NT2/D1 (cell line): ENCODE measurements at regions not wholly inside any gene's neighbourhood (a gene's known extent, or its start where the extent isn't known, plus 50 kb on each side); places are given as distances from the start of the nearest gene placed in this dataset.

Experiments used
- DNase-seq: peaks from one replicate; pipeline ENCODE4 v3.0.0-alpha.2; 2011; ENCODE audit warnings: low read depth, low spot score
- H3K27me3 ChIP-seq: 2 replicates; pipeline ENCODE4 v1.6.0; 2011; ENCODE audit warnings: mild to moderate bottlenecking; ENCODE audit not compliant: insufficient read length, insufficient read depth
- H3K36me3 ChIP-seq: 2 replicates; pipeline ENCODE4 v1.6.1; 2011; ENCODE audit warnings: mild to moderate bottlenecking, low read length, mixed read lengths; ENCODE audit not compliant: insufficient read depth, insufficient read length
- H3K4me1 ChIP-seq: 2 replicates; pipeline ENCODE4 v1.5.1; 2011; ENCODE audit not compliant: insufficient read depth, insufficient read length
- H3K4me3 ChIP-seq: 2 replicates; pipeline ENCODE4 v1.5.1; 2011; ENCODE audit warnings: low read depth; ENCODE audit not compliant: insufficient read length
- H3K9ac ChIP-seq: 2 replicates; pipeline ENCODE4 v1.6.0; 2011; ENCODE audit warnings: low read depth; ENCODE audit not compliant: insufficient read length
- H3K9me3 ChIP-seq: 2 replicates; pipeline ENCODE4 v1.5.1; 2011; ENCODE audit warnings: mild to moderate bottlenecking, low read length; ENCODE audit not compliant: insufficient read depth
- SUZ12 ChIP-seq: IDR thresholded peaks from 2 replicates; pipeline ENCODE4 v1.6.1; 2011; ENCODE audit not compliant: insufficient read length, insufficient read depth; ENCODE audit errors: extremely low read depth
- YY1 ChIP-seq: IDR thresholded peaks from 2 replicates; pipeline ENCODE4 v1.6.1; 2011; ENCODE audit not compliant: insufficient read length, insufficient read depth
- ZNF274 ChIP-seq: IDR thresholded peaks from 2 replicates; pipeline ENCODE4 v1.6.1; 2011; ENCODE audit warnings: mild to moderate bottlenecking, low read depth, low read length

DNA sequence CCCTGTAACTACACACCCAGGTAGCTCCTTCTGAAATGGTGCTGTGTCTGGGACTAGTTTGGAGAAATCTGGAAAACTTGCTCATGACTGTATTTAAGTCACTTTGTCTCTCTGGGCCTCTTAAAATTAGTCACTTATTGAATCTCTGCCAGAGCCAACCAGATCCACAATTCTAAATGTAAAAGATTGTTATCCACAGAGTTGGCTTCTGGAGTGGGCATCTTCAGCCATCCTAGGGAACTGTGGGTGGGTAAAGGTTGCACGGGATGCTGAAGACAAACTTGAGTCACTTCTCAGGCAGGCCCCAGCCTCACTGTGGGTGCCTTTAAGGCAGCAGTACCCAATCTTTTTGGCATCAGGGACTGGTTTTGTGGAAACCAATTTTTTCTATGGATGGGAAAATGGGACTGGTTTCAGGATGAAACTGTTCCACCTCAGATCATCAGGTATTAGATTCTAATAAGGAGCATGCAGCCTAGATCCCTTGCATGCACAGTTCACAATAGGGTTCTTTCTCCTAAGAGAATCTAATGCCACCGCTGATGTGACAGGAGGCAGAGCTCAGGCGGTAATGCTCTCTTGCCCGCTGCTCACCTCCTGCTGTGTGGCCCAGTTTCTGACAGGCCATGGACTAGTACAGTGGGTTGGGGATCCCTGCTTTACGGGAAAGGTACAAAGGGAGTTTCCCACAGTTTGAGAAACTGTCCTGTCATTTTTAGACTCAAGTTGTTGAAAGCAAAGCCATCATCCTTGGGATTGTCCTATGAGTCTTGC, 98.3 kb upstream of the SPRED2 start:
- Histone ChIP-seq H3K36me3 (no peaks in the 10 kb centered on the region), H3K9ac (no peak overlapping the region), H3K9me3 (no peaks in the 10 kb centered on the region), H3K4me3 (no peak overlapping the region), H3K4me1 (no peaks in the 10 kb centered on the region), H3K27me3 (no peaks in the 10 kb centered on the region)
- no peak for TF ChIP-seq YY1
- no peak for DNase-seq

DNA sequence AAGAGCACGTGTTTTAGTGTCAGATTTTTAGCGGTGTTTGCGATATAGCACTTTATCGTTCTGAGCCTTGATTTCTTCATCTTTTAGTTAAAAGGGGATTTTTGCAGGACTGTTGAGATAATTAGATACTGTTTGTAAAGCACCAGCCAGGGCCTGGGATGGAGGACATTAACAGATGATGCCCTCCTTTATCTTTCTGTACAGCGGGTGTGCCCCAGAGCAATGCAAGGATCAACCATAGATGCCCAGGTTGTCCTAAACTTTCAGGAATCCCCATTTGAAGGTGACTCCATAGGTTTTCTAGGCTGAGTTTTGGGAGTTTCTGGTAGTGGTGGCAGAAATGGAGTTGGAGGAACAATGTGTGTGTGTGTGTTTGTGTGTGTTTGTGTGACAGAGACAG, 97.0 kb upstream of the SPRED2 start:
- no peaks in the 10 kb centered on the region for H3K4me1 ChIP-seq
- H3K27me3 ChIP-seq: no peaks in the 10 kb centered on the region

DNA sequence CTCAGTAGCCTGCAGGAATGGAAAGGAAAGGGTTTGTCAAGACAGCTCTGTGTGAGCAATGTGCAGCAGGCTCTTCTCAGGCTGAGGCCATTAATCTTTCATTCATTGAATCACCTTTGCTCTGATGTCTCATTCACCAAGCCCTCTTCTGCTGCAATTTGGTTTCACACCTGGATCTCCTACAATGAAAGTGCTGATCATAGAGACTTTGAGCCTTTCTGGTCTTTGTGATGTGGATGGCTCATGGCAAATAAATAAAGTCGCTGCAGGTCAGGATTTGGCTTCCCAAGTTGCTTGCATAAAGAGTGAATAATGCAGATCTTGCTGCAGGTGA, 95.8 kb upstream of the SPRED2 start:
- Histone ChIP-seq H3K9me3 (no peaks in the 10 kb centered on the region), H3K4me3 (no peak overlapping the region), H3K4me1 (no peaks in the 10 kb centered on the region), H3K27me3 (no peaks in the 10 kb centered on the region), H3K9ac (no peak overlapping the region), H3K36me3 (no peaks in the 10 kb centered on the region)
- no peak for TF ChIP-seq SUZ12
- TF ChIP-seq YY1: no peak
- TF ChIP-seq ZNF274: no peak
- no peak for DNase-seq

More for the DNA sequence above, 97.0 kb upstream of the SPRED2 start:
- TF ChIP-seq YY1: no peak
- no peak for TF ChIP-seq SUZ12
- no peak for TF ChIP-seq ZNF274
- H3K9ac ChIP-seq: no peak overlapping the region
- H3K36me3 ChIP-seq: no peaks in the 10 kb centered on the region
- no peak for DNase-seq
- H3K4me3 ChIP-seq: no peak overlapping the region
- H3K9me3 ChIP-seq: no peaks in the 10 kb centered on the region

DNA sequence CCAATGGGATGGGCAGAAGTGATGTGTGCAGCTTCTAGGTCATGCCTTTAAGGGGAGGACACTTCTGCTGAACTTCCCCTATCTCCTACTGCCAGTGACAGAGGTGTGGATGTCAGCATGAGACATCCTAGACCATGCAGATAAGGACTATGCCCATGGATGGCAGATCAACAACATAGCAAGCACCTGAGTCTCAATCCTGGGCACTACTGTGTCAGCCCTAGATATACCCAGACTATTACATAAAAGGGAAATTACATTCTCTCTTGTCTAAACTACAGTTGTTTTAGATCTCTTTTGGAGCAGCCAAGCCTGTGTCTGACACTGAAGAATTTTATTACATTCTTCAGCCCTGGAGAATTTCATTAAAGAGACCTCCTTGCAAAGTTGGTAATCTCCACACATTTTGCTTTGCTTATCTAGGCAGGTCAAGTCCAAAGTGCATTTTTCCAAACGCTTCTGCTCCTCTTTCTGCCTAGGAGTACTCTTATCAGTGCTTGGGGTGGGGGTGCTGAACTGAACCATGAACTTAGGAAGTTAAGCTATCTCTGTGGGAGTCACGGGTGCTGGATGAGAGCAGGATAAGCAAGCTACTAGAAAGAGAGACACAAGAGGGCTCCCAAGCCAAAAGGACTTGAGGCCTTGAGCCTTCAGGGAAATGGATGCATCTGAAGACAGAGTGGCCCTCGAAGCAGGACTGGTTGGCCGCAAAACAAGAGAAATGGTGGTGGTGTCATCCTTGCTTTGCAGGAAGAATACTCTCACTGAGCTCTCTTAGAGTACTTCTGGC, 95.2 kb upstream of the SPRED2 start:
- Histone ChIP-seq H3K9ac (no peak overlapping the region), H3K27me3 (no peaks in the 10 kb centered on the region), H3K4me3 (no peak overlapping the region), H3K4me1 (no peaks in the 10 kb centered on the region), H3K36me3 (no peaks in the 10 kb centered on the region), H3K9me3 (no peaks in the 10 kb centered on the region)
- TF ChIP-seq YY1: no peak
- TF ChIP-seq SUZ12: no peak
- TF ChIP-seq ZNF274: no peak
- no peak for DNase-seq

DNA sequence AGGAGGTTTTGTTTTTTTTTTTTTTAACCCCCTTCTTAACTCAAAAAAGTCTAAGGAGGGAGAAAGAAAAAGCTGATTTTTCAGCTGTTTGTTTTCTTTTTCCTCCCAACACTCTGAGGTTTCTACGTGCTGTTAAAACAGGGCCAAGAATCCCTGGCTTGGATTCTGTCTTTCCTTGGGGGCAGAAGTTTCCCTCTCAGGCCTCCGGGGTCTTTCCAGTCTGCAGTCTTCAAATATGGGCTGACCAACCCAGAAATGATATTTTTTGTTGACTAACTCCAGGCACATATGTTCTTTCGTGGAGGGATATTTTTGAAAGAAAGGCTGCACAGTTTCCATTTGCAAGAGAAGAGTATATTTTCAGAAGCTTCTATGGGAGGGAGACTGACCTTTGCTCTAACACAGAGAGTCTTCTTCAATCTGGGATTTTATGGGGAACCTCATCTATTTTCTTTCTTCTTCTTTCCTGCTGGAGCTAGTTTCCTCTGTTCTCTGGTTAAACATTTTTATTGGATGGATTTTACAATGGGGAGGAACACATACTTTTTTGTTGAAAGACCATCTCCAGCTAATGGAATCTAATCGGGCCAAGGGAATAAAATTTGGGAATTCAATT, 93.3 kb upstream of the SPRED2 start:
- Histone ChIP-seq H3K36me3 (no peaks in the 10 kb centered on the region), H3K27me3 (no peaks in the 10 kb centered on the region), H3K4me3 (no peak overlapping the region), H3K9me3 (no peaks in the 10 kb centered on the region), H3K4me1 (no peaks in the 10 kb centered on the region), H3K9ac (no peak overlapping the region)
- DNase-seq: no peak
- TF ChIP-seq YY1: no peak
- no peak for TF ChIP-seq SUZ12
- no peak for TF ChIP-seq ZNF274

DNA sequence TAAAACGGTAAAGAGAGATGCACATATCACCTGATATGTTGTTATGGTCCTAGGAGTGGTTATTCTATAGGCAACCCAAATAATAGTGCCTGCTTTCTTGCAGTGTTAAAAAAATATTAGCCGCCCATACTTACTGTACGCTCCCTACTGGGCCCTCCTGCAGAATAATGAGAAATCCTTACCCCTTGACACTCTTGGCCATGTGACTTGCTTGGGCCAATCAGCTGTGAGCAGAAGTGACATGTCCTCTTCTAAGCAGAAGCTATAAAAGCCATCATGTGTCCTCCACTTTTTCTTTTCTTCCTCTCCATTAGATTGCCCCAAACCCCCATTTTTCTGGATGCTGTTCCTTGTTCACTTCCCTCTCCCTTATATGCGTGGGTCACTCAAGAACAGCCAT, 90.5 kb upstream of the SPRED2 start:
- Histone ChIP-seq H3K27me3 (no peaks in the 10 kb centered on the region), H3K36me3 (no peaks in the 10 kb centered on the region), H3K4me3 (no peak overlapping the region), H3K4me1 (no peaks in the 10 kb centered on the region), H3K9me3 (peaks cover 22% of the 10 kb centered on the region; the same call in 1 of the 2 replicates), H3K9ac (no peak overlapping the region)
- no peak for DNase-seq
- no peak for TF ChIP-seq SUZ12
- no peak for TF ChIP-seq ZNF274
- no peak for TF ChIP-seq YY1

DNA sequence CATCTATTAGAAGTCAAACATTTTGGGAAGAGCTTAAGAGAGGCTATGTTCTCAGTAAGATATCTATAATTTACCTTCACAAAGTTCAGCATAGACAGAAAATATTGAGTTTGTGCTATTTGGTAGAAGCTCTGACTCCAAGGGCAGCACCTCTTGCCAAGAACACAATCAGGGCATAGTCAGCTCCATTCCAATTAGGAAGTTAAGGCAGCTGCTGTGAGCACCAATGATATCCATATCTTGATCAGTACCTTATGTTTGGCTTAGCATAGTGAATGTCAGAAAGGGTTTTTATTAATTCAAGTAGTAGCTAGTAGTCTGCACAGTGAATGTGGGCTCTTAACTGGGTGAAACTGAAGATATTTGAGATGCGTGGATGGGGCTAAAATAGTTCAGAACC, 86.4 kb upstream of the SPRED2 start:
- DNase-seq: no peak
- Histone ChIP-seq H3K4me1 (no peaks in the 10 kb centered on the region), H3K36me3 (no peaks in the 10 kb centered on the region), H3K27me3 (no peaks in the 10 kb centered on the region), H3K4me3 (no peak overlapping the region), H3K9me3 (peaks cover 22% of the 10 kb centered on the region; the same call in 1 of the 2 replicates), H3K9ac (no peak overlapping the region)
- no peak for TF ChIP-seq YY1
- TF ChIP-seq SUZ12: no peak
- no peak for TF ChIP-seq ZNF274
